ENCODE measurements at regions not wholly inside any gene's neighbourhood (a gene's known extent, or its start where the extent isn't known, plus 50 kb on each side); places are given as distances from the start of the nearest gene placed in this dataset.

DNA sequence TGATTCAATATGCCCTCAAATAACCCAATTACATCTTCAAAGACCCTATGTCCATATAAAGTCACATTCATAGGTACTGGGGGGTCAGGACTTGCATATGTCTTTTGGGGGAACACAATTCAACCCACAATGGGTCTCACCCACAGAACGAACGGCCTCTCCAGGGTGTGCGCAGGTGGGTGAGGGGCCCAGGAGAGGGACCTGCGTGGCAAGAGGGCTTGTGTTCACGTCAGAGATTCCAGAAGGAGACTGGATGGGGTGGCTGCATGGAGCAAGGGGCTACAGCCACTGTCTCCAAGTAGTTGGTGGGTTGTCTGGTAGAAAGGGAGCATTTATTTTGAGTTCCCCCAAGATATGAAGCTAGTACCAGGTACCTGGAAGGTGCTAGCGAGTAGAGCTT, 212.2 kb downstream of the SEC14L1 start:
- TF ChIP-seq, protein P1, sequence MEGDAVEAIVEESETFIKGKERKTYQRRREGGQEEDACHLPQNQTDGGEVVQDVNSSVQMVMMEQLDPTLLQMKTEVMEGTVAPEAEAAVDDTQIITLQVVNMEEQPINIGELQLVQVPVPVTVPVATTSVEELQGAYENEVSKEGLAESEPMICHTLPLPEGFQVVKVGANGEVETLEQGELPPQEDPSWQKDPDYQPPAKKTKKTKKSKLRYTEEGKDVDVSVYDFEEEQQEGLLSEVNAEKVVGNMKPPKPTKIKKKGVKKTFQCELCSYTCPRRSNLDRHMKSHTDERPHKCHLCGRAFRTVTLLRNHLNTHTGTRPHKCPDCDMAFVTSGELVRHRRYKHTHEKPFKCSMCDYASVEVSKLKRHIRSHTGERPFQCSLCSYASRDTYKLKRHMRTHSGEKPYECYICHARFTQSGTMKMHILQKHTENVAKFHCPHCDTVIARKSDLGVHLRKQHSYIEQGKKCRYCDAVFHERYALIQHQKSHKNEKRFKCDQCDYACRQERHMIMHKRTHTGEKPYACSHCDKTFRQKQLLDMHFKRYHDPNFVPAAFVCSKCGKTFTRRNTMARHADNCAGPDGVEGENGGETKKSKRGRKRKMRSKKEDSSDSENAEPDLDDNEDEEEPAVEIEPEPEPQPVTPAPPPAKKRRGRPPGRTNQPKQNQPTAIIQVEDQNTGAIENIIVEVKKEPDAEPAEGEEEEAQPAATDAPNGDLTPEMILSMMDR (IDR thresholded peaks at IDR 0.05), result no peak
- TF ChIP-seq POLR2A (IDR thresholded peaks at IDR 0.05), result no peak
- TF ChIP-seq POLR2AphosphoS5 (IDR thresholded peaks at IDR 0.05), result no peak
- no peak for TF ChIP-seq EP300 (IDR thresholded peaks at IDR 0.05)

All from upper lobe of left lung (tissue), 4 donors.